AG09309 (cell line): ENCODE measurements at regions not wholly inside any gene's neighbourhood (a gene's known extent, or its start where the extent isn't known, plus 50 kb on each side); places are given as distances from the start of the nearest gene placed in this dataset.

Source experiments
- DNase-seq: peaks from one replicate; pipeline ENCODE4 v3.0.0-alpha.2; 2010; ENCODE audit warnings: low read depth
- H3K4me3 ChIP-seq: 2 replicates; pipeline ENCODE4 v1.5.1; 2011; ENCODE audit warnings: mild to moderate bottlenecking, low read depth, low read length, moderate library complexity; ENCODE audit not compliant: control insufficient read depth
- CTCF ChIP-seq: IDR thresholded peaks from 2 replicates; pipeline ENCODE4 v1.5.1; 2011; ENCODE audit warnings: mild to moderate bottlenecking, low read depth, low read length, inconsistent platforms; ENCODE audit not compliant: insufficient read depth, control insufficient read depth; ENCODE audit errors: missing control alignments

DNA sequence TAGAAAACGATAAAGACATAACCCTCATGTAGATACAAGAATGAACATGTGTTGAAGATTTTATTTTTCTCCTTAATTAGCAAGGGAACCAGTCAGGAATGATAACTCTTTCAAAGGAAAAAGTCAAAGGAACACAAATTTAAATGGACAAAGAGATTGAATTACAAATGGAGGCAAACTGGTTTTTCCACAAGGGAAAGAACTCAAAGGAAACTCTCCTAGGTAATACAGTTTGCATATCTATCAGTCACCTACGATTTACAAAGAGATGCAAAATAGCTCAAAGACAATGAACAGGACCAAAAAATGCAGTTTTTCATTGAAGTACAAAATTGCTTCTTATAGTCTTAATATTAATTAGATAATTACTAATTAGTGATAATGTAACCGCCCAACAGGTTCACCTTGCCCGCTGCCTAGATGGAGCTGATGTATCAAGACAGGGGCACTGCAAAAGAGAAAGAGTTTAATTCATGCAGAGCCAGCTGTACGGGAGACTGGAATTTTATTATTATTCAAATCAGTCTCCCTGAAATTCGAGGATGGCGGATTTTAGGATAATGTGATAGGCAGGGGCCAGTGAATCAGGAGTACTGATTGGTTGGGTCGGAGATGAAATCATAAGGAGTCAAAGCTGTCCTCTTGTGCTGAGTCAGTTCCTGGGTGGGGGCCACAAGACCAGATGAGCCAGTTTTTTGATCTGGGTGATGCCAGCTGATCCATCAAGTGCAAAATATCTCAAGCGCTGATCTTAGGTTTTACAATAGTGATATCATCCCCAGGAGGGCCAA, 151.0 kb downstream of the TMEM17 start:
- TF ChIP-seq CTCF: no peak
- H3K4me3 ChIP-seq: no peak overlapping the region
- no peak for DNase-seq

DNA sequence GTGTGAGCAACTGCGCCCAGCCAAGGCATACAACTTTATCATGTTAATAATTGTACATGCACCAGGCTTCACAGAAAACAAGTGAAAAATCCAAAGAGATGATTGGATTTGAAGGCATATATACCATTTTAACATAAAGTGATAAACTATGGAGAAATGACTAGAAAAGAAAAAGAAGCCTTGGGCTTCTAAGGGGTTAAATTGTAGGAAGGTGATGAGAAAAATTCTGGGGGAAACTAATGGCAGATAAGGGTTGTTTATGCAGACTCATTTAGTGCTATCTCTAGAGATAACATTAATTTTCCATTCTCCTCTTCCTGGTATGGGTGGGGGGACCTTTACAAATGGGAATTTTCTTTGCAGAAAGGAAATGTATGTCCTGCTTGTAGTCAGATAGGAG, 154.0 kb downstream of the TMEM17 start:
- DNase-seq: no peak
- no peak for TF ChIP-seq CTCF
- H3K4me3 ChIP-seq: no peak overlapping the region

DNA sequence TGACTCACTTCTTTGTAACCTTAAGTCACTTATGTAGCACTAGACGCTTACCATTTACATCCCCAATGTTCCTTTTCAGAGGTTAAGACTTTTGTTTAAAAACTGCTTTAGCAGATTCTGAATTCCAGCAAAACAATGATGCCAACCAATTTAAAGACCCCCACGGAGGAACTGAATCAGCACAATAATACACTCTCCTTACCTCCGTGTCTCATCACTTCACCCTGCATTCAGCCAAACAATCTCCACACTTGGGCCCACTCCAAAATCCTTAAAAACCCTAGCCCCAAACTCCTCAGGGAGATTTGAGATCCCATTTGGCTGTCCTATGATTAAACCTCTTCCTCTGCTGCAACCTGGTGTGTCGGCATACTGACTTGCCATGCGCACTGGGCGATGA, 153.9 kb downstream of the B3GNT2 start:
- DNase-seq: no peak
- no peak overlapping the region for H3K4me3 ChIP-seq
- TF ChIP-seq CTCF: no peak

GRCh38 chr2:62348700-62349099, 152.8 kb downstream of the B3GNT2 start:
- no peak overlapping the region for H3K4me3 ChIP-seq
- no peak for TF ChIP-seq CTCF
- DNase-seq: no peak

DNA sequence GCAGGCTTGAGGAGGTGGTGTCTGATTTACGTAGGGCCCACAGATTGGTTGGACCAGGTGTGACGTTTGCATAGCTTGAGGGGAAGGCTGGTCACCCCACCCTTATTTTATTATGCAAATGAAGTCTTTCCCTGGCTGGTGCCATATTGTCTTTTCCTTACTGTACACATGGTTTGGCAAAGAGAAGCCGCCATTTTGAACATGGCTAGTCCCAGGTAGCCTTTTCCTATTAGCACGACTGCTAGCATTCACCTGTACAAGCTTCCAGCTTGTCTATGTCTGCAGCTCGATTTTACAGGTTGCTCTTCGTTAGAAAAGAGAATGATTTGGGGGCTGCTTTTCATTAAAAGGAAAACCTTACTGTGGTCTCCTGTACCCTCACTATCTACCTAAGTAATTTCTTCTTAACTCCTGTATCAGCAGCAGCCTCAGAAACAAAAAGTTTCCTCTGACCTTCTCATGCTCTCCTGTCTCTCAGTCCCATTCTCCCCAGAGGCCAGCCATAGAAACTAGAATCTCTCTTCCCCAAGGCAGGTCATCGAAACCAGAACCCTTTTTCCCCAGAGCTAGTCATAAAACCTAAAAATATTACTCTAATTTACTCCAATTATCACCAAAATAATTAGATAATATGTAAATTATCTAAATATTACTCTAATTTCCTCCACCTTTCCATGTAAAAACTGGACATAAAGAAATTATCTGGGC, 151.8 kb downstream of the B3GNT2 start:
- TF ChIP-seq CTCF: no peak
- no peak overlapping the region for H3K4me3 ChIP-seq
- DNase-seq: no peak

DNA sequence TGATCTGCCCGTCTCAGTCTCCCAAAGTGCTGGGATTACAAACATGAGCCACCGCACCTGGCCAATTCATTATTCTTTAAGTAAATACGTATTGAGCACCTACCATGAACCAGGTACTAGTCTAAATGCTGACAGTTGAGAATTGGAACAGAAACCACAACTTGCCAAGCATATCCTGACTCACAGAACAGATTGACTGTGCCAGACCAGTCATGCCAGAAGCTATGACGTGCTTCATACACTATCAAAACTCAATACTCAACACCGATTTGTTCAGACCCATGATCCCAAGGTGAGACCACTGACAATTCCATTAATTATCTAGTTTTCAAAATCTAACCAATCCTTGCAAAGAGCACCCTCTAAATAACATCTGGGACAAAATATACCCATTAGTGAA, 148.6 kb downstream of the B3GNT2 start:
- DNase-seq: no peak
- no peak overlapping the region for H3K4me3 ChIP-seq
- no peak for TF ChIP-seq CTCF
